ENCODE measurements at regions not wholly inside any gene's neighbourhood (a gene's known extent, or its start where the extent isn't known, plus 50 kb on each side); places are given as distances from the start of the nearest gene placed in this dataset.

DNA sequence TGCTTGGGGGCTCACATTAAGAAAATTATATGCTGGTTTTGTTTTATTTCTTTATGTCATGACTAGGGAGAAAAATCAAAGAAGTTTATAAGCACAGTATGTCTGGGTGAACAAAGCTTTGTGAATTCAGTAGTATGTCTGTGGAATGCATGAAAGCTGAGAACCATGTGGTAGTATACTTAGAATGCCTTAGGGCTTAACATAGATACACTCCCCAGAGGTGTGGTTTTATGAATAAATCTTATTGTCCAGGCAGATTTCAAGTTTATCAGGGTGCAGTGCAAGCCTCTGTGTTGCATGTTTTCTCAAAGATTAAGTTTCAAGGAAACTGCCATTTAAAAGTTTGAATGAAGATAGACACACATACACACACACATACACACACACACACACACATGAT is 620.5 kb downstream of the CDY2B start:
- Histone ChIP-seq H3K27me3 (ENCODE audit: insufficient read depth, low read length) (no peaks in the 10 kb centered on the region), H3K9ac (ENCODE audit: low read length) (no peak overlapping the region), H3K4me2 (ENCODE audit: low read length) (no peak overlapping the region), H2AFZ (ENCODE audit: low read depth, low read length, poor library complexity, severe bottlenecking) (no peak overlapping the region), H3K36me3 (ENCODE audit: control insufficient read depth in 1 of 2, insufficient read depth in 2 of 2, low read length in 2 of 2) (no peaks in the 10 kb centered on the region), H3K27ac (ENCODE audit: low read depth, low read length) (no peak overlapping the region), H3K4me1 (ENCODE audit: control insufficient read depth in 1 of 2, insufficient read depth in 2 of 2, low read length in 2 of 2) (no peaks in the 10 kb centered on the region), H3K9me3 (ENCODE audit: control insufficient read depth in 1 of 2, insufficient read depth in 1 of 2, low read depth in 1 of 2, low read length in 2 of 2) (no peaks in the 10 kb centered on the region), H3K9me2 (ENCODE audit: insufficient read depth) (no peaks in the 10 kb centered on the region), H4K20me1 (ENCODE audit: insufficient read depth) (no peaks in the 10 kb centered on the region), H3K4me3 (replicated peaks in 1 of 2; ENCODE audit: low read depth in 1 of 2, low read length in 2 of 2) (no peak overlapping the region), H3K79me2 (ENCODE audit: insufficient read depth, low read length) (no peaks in the 10 kb centered on the region)
- intact Hi-C loops (cut with micrococcal nuclease): no loop called here
- ChIA-PET RAD21 (ENCODE audit: low non-redundant PET in 1 of 2, low total read pairs in 2 of 2, uncharacterized antibody in 2 of 2, unreplicated experiment in 2 of 2) (no interaction called here), POLR2A (no interaction called here), CTCF (no interaction called here)
- BruUV-seq (replicated peaks): no TSS peak
- DNase-seq (ENCODE audit: low read depth, low spot score): no peak
- TF ChIP-seq CBX3 (IDR thresholded peaks at IDR 0.05; ENCODE audit: low read depth): no peak
- TF ChIP-seq RAD21 (IDR thresholded peaks at IDR 0.05; ENCODE audit: low read depth): no peak
- TF ChIP-seq, protein P1, sequence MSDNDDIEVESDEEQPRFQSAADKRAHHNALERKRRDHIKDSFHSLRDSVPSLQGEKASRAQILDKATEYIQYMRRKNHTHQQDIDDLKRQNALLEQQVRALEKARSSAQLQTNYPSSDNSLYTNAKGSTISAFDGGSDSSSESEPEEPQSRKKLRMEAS (IDR thresholded peaks at IDR 0.05): no peak
- TF ChIP-seq SRF (IDR thresholded peaks at IDR 0.05; ENCODE audit: low read depth): no peak
- no peak for TF ChIP-seq POLR2A (IDR thresholded peaks at IDR 0.05; ENCODE audit: borderline replicate concordance, extremely low read depth, insufficient read depth, insufficient read length)
- no peak for TF ChIP-seq ZFX (IDR thresholded peaks at IDR 0.05)
- TF ChIP-seq, protein P2, sequence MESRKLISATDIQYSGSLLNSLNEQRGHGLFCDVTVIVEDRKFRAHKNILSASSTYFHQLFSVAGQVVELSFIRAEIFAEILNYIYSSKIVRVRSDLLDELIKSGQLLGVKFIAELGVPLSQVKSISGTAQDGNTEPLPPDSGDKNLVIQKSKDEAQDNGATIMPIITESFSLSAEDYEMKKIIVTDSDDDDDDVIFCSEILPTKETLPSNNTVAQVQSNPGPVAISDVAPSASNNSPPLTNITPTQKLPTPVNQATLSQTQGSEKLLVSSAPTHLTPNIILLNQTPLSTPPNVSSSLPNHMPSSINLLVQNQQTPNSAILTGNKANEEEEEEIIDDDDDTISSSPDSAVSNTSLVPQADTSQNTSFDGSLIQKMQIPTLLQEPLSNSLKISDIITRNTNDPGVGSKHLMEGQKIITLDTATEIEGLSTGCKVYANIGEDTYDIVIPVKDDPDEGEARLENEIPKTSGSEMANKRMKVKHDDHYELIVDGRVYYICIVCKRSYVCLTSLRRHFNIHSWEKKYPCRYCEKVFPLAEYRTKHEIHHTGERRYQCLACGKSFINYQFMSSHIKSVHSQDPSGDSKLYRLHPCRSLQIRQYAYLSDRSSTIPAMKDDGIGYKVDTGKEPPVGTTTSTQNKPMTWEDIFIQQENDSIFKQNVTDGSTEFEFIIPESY (IDR thresholded peaks at IDR 0.05; ENCODE audit: extremely low read depth, insufficient replicate concordance, low read length): no peak
- no peak for TF ChIP-seq CEBPB (IDR thresholded peaks at IDR 0.05; ENCODE audit: low read depth)
- no peak for TF ChIP-seq EGR1 (IDR thresholded peaks at IDR 0.05; ENCODE audit: low read depth)
- TF ChIP-seq, protein P3, sequence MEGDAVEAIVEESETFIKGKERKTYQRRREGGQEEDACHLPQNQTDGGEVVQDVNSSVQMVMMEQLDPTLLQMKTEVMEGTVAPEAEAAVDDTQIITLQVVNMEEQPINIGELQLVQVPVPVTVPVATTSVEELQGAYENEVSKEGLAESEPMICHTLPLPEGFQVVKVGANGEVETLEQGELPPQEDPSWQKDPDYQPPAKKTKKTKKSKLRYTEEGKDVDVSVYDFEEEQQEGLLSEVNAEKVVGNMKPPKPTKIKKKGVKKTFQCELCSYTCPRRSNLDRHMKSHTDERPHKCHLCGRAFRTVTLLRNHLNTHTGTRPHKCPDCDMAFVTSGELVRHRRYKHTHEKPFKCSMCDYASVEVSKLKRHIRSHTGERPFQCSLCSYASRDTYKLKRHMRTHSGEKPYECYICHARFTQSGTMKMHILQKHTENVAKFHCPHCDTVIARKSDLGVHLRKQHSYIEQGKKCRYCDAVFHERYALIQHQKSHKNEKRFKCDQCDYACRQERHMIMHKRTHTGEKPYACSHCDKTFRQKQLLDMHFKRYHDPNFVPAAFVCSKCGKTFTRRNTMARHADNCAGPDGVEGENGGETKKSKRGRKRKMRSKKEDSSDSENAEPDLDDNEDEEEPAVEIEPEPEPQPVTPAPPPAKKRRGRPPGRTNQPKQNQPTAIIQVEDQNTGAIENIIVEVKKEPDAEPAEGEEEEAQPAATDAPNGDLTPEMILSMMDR (IDR thresholded peaks at IDR 0.05 in 2 of 3, conservative IDR thresholded peaks at IDR 0.05 in 1 of 3; ENCODE audit: borderline replicate concordance in 1 of 3, insufficient read depth in 1 of 3, low read depth in 2 of 3, low read length in 2 of 3): no peak
- TF ChIP-seq, protein P4, sequence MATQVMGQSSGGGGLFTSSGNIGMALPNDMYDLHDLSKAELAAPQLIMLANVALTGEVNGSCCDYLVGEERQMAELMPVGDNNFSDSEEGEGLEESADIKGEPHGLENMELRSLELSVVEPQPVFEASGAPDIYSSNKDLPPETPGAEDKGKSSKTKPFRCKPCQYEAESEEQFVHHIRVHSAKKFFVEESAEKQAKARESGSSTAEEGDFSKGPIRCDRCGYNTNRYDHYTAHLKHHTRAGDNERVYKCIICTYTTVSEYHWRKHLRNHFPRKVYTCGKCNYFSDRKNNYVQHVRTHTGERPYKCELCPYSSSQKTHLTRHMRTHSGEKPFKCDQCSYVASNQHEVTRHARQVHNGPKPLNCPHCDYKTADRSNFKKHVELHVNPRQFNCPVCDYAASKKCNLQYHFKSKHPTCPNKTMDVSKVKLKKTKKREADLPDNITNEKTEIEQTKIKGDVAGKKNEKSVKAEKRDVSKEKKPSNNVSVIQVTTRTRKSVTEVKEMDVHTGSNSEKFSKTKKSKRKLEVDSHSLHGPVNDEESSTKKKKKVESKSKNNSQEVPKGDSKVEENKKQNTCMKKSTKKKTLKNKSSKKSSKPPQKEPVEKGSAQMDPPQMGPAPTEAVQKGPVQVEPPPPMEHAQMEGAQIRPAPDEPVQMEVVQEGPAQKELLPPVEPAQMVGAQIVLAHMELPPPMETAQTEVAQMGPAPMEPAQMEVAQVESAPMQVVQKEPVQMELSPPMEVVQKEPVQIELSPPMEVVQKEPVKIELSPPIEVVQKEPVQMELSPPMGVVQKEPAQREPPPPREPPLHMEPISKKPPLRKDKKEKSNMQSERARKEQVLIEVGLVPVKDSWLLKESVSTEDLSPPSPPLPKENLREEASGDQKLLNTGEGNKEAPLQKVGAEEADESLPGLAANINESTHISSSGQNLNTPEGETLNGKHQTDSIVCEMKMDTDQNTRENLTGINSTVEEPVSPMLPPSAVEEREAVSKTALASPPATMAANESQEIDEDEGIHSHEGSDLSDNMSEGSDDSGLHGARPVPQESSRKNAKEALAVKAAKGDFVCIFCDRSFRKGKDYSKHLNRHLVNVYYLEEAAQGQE (IDR thresholded peaks at IDR 0.05; ENCODE audit: low read depth): no peak
- no peak for TF ChIP-seq SIN3A (IDR thresholded peaks at IDR 0.05; ENCODE audit: low read depth)
- no peak for TF ChIP-seq EZH2phosphoT487 (IDR thresholded peaks at IDR 0.05; ENCODE audit: borderline replicate concordance)
- no peak for ATAC-seq
